Activated naive CD8-positive, alpha-beta T cell treated with anti-CD3 and anti-CD28 coated beads, Interleukin-2, amount 50 U/mL, for 24 hours (primary cell): ENCODE measurements at regions not wholly inside any gene's neighbourhood (a gene's known extent, or its start where the extent isn't known, plus 50 kb on each side); places are given as distances from the start of the nearest gene placed in this dataset.

Source experiments
- ATAC-seq: fragments of 150-1000 bp; cut with Tn5 transposase; one replicate; pipeline ENCODE4 v1.10.0; 2021
- DNase-seq: peaks from one replicate; pipeline ENCODE4 v3.0.0; 2021
- H3K27ac Mint-ChIP-seq: one replicate; pipeline ENCODE4 v1.8.0; 2021; ENCODE audit warnings: mild to moderate bottlenecking, mixed read lengths
- H3K27me3 Mint-ChIP-seq: one replicate; pipeline ENCODE4 v1.8.0; 2021; ENCODE audit warnings: mixed read lengths
- H3K36me3 Mint-ChIP-seq: one replicate; pipeline ENCODE4 v1.8.0; 2021; ENCODE audit warnings: low read depth, mixed read lengths
- H3K4me1 Mint-ChIP-seq: one replicate; pipeline ENCODE4 v1.8.0; 2021; ENCODE audit warnings: mixed read lengths
- H3K4me3 Mint-ChIP-seq: one replicate; pipeline ENCODE4 v1.8.0; 2021; ENCODE audit warnings: mild to moderate bottlenecking, moderate library complexity, mixed read lengths
- H3K9me3 Mint-ChIP-seq: one replicate; pipeline ENCODE4 v1.8.0; 2021; ENCODE audit warnings: mixed read lengths

GRCh38 chr16:26673011-26673410, 393.7 kb upstream of the C16orf82 start:
- H3K9me3 Mint-ChIP-seq, result peaks cover 31% of the 10 kb centered on the region
- no peak for DNase-seq

GRCh38 chr16:26680671-26681070, 386.1 kb upstream of the C16orf82 start:
- ATAC-seq (no peak), DNase-seq (no peak)
- H3K27ac Mint-ChIP-seq, result no peak overlapping the region
- H3K36me3 Mint-ChIP-seq, result no peaks in the 10 kb centered on the region
- peaks cover 3% of the 10 kb centered on the region for H3K27me3 Mint-ChIP-seq
- no peaks in the 10 kb centered on the region for H3K4me1 Mint-ChIP-seq
- H3K4me3 Mint-ChIP-seq, result no peak overlapping the region
- H3K9me3 Mint-ChIP-seq, result no peaks in the 10 kb centered on the region

More at GRCh38 chr16:26673011-26673410, 393.7 kb upstream of the C16orf82 start:
- no peak for ATAC-seq
- H3K4me1 Mint-ChIP-seq, result peaks cover 23% of the 10 kb centered on the region
- no peak overlapping the region for H3K27ac Mint-ChIP-seq
- H3K36me3 Mint-ChIP-seq, result peaks cover 1% of the 10 kb centered on the region
- no peak overlapping the region for H3K4me3 Mint-ChIP-seq
- H3K27me3 Mint-ChIP-seq, result peaks cover 4% of the 10 kb centered on the region

GRCh38 chr16:26688105-26688504, 378.6 kb upstream of the C16orf82 start:
- ATAC-seq (no peak), DNase-seq (no peak)
- peaks cover 14% of the 10 kb centered on the region for H3K27me3 Mint-ChIP-seq
- no peaks in the 10 kb centered on the region for H3K4me1 Mint-ChIP-seq
- H3K4me3 Mint-ChIP-seq, result no peak overlapping the region
- no peaks in the 10 kb centered on the region for H3K36me3 Mint-ChIP-seq
- no peaks in the 10 kb centered on the region for H3K9me3 Mint-ChIP-seq
- H3K27ac Mint-ChIP-seq, result no peak overlapping the region

GRCh38 chr16:26688699-26689098, 378.0 kb upstream of the C16orf82 start:
- Mint-ChIP-seq H3K27me3 (peaks cover 14% of the 10 kb centered on the region), H3K9me3 (no peaks in the 10 kb centered on the region), H3K27ac (no peak overlapping the region), H3K4me1 (no peaks in the 10 kb centered on the region), H3K36me3 (no peaks in the 10 kb centered on the region), H3K4me3 (no peak overlapping the region)
- ATAC-seq, result no peak
- no peak for DNase-seq

- H3K27me3 Mint-ChIP-seq, result peaks cover 11% of the 10 kb centered on the region
- no peaks in the 10 kb centered on the region for H3K4me1 Mint-ChIP-seq
- H3K36me3 Mint-ChIP-seq, result no peaks in the 10 kb centered on the region
- H3K27ac Mint-ChIP-seq, result no peak overlapping the region
- H3K4me3 Mint-ChIP-seq, result no peak overlapping the region
- H3K9me3 Mint-ChIP-seq, result no peaks in the 10 kb centered on the region
- ATAC-seq (no peak), DNase-seq (no peak)
Measured at GRCh38 chr16:26692658-26693057, 374.1 kb upstream of the C16orf82 start.

DNA sequence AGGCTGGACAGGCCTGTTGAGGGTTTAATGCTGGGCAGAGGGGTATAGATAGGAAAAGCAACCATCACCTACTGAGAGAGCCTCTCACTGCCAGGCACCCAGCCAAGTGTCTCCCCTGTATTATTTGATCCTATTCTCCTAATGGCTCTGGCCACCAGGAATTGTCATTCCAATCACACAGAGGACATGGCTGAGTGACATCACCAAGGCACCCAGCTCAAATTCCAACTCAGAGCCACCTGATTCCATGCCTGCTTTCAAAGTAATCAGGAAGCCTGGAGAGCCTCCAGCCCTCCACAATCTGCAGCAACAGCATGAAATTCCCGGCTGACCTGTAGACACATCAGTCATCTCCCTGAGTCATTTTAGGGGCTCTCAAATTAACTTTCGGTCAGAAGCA, 368.9 kb upstream of the C16orf82 start:
- Mint-ChIP-seq H3K27ac (no peak overlapping the region), H3K9me3 (peaks cover 12% of the 10 kb centered on the region), H3K36me3 (no peaks in the 10 kb centered on the region), H3K27me3 (peaks cover 5% of the 10 kb centered on the region), H3K4me1 (no peaks in the 10 kb centered on the region), H3K4me3 (no peak overlapping the region)
- DNase-seq (no peak), ATAC-seq (no peak)

DNA sequence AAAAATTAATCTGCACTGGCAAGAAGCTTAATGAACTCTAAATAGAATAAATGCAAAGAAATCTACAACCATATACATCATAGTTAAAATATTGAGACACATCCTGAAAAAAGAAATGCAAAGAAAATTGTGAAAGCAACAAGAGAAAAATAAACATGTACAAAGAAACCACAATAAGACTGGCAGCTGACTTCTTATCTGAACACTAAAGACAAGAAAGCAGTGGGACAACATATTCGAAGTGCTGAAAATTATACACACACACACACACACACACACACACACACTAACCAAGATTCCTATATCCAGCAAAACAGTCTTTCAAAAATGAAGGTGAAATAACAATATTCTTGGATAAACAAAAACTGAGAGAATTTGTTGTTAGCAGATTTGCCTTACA, 366.5 kb upstream of the C16orf82 start:
- Mint-ChIP-seq H3K36me3 (no peaks in the 10 kb centered on the region), H3K9me3 (peaks cover 12% of the 10 kb centered on the region), H3K27me3 (peaks cover 9% of the 10 kb centered on the region), H3K27ac (no peak overlapping the region), H3K4me1 (no peaks in the 10 kb centered on the region), H3K4me3 (no peak overlapping the region)
- ATAC-seq (no peak), DNase-seq (no peak)

DNA sequence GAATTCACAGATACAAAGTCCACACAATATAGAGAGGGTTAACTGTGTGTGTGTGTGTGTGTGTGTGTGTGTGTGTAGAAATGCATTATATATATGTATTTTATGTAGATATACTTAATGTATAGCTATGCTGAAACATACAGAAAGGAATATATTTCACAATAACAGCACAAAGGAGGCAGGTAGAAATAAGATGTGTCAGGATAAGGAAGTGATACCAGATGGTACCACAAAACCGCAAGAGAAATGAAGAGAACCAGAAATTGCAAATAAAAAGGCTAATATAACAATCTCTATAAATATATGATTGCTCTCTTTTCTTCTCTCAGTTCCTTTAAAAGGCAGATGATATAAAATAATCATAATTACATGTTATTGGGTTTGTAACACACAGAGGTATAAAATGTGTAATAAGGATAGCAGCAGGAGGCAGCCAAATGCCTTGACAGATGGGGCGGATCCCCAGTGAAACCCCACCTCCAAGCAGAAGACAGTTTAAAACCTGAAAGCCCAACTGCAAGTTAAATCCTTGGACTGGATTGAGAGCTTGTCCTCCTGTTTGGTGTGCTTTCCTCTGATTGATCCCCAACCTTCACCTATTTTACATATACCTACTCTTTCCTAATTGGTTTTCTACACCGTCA, 365.4 kb upstream of the C16orf82 start:
- ATAC-seq, result no peak
- no peak for DNase-seq
- Mint-ChIP-seq H3K36me3 (no peaks in the 10 kb centered on the region), H3K27me3 (peaks cover 9% of the 10 kb centered on the region), H3K27ac (no peak overlapping the region), H3K4me1 (no peaks in the 10 kb centered on the region), H3K4me3 (no peak overlapping the region), H3K9me3 (peaks cover 12% of the 10 kb centered on the region)

DNA sequence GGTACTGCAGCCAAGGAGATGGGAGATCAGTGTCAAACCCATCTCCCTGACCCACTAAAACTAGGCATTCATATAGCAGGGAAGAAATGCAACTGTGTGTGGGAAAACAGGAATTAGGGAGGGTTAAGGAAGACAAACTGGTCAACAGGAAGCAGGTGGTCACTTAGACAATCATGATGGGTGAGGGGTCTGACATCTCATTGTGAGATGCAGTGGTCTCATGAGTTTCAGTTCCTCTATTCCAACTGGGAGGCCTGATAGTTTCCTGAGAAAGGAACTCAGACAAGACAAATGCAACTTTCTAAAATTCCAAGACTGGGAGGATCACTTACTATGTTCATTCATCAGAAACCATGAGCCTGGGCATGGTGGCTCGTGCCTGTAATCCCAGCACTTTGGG, 361.4 kb upstream of the C16orf82 start:
- Mint-ChIP-seq H3K9me3 (peaks cover 6% of the 10 kb centered on the region), H3K27ac (no peak overlapping the region), H3K27me3 (peaks cover 16% of the 10 kb centered on the region), H3K4me1 (no peaks in the 10 kb centered on the region), H3K4me3 (no peak overlapping the region), H3K36me3 (no peaks in the 10 kb centered on the region)
- ATAC-seq (no peak), DNase-seq (no peak)

DNA sequence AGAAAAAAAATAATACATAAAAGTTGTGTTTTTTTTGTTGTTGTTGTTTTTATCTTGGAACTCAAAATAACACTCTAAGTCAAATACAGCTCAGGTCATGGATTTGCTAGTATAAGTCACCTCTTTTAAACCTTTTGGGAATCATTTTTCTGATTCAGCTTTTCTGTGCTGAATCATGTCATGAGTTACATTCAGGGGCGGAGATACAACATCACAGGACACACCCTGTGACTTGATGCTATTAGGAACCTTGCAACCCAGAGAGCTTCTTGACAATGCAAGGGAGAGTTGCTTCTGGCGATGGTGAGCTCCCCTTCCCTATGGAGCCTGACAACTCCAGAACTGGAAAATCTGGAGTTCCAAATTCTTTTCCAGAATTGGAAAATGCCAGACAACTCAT, 358.3 kb upstream of the C16orf82 start:
- DNase-seq (no peak), ATAC-seq (no peak)
- H3K4me3 Mint-ChIP-seq, result no peak overlapping the region
- no peaks in the 10 kb centered on the region for H3K4me1 Mint-ChIP-seq
- no peaks in the 10 kb centered on the region for H3K36me3 Mint-ChIP-seq
- H3K27ac Mint-ChIP-seq, result no peak overlapping the region
- peaks cover 15% of the 10 kb centered on the region for H3K27me3 Mint-ChIP-seq
- H3K9me3 Mint-ChIP-seq, result peaks cover 5% of the 10 kb centered on the region

DNA sequence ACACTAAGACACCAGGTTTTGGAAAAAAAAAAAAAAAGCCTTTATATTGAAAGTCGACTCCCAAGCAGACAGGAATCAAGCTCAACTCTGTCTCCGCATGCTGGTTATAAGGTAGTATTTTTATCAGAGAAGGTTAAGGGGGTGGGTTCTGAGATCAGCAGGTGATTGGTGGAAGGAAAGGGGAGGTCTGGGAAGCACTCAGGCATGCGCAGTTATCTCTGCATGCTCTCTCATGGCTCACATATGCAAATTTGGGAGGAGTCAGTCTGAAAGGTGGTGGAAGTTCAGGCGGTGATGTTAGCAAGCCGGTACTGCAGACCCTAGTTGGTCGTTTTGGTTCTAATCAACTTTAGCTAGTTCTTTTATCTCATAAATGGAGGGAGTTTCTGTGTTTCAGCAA, 357.6 kb upstream of the C16orf82 start:
- Mint-ChIP-seq H3K4me1 (no peaks in the 10 kb centered on the region), H3K4me3 (no peak overlapping the region), H3K36me3 (no peaks in the 10 kb centered on the region), H3K9me3 (peaks cover 5% of the 10 kb centered on the region), H3K27me3 (peaks cover 15% of the 10 kb centered on the region), H3K27ac (no peak overlapping the region)
- DNase-seq (no peak), ATAC-seq (no peak)

DNA sequence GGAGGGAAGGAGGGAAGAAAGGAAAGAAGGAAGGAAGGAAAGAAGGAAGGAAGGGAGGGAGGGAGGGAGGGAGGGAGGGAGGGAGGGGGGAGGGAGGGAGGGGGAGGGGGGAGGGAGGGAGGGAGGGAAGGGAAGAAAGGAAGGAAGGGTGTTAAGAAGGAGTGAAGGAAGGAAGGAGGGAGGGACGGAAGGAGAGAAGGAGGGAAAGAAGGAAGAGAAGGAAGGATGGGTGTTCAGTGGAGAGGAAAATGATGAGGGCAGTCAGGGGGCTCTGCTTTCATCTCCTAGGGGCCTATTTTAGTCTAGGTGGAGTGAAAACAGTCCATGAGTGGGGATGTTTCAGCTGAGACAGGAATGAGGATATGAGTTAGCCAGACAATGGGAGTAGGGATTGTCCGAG, 357.0 kb upstream of the C16orf82 start:
- Mint-ChIP-seq H3K9me3 (peaks cover 5% of the 10 kb centered on the region), H3K27me3 (peaks cover 11% of the 10 kb centered on the region), H3K27ac (no peak overlapping the region), H3K36me3 (no peaks in the 10 kb centered on the region), H3K4me1 (no peaks in the 10 kb centered on the region), H3K4me3 (no peak overlapping the region)
- no peak for DNase-seq
- ATAC-seq, result no peak

- no peak overlapping the region for H3K27ac Mint-ChIP-seq
- ATAC-seq, result no peak
- H3K27me3 Mint-ChIP-seq, result peaks cover 11% of the 10 kb centered on the region
- H3K4me1 Mint-ChIP-seq, result no peaks in the 10 kb centered on the region
- peaks cover 5% of the 10 kb centered on the region for H3K9me3 Mint-ChIP-seq
- no peak for DNase-seq
- H3K4me3 Mint-ChIP-seq, result no peak overlapping the region
- H3K36me3 Mint-ChIP-seq, result no peaks in the 10 kb centered on the region
Measured at GRCh38 chr16:26710450-26710849, 356.3 kb upstream of the C16orf82 start.

DNA sequence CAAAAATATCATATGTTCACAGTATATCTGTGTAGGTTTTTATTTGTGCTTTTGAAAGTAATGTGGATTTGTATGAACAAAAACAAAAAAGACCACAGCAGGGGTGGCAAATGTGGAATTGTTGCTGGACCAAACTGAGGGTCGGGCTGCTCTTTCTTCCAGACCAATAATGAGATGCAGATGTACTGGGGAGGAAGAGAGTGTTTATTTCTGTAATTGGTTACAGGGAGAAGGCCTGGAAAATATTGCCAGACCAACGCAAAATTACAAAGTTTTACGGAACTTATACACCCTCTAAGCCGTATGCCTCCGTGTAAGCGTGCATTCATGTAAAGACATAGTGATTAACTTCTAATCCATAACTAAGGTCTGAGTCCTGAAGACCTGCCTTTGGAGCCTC, 353.9 kb upstream of the C16orf82 start:
- Mint-ChIP-seq H3K27me3 (peaks cover 7% of the 10 kb centered on the region), H3K9me3 (peaks cover 5% of the 10 kb centered on the region), H3K4me3 (no peak overlapping the region), H3K36me3 (no peaks in the 10 kb centered on the region), H3K4me1 (no peaks in the 10 kb centered on the region), H3K27ac (no peak overlapping the region)
- DNase-seq, result no peak
- ATAC-seq, result no peak

DNA sequence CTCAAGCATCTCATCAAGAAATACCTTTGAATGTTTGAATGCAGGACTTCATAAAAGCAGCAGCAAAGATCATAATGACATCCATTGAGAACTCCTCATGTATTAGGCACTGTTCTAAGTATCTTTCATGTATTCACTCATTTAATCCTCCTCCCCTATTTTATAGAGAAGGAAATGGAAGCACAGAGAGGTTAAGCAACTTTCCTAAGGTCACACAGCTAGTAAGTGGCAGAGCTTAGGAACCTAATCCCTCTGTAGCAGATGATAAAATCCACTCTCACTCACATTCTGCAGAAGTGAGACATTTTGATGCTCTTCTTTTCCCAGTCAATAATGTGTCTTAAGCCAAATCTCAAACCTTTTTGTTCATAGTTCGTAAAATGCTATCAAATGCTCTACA, 350.8 kb upstream of the C16orf82 start:
- H3K27me3 Mint-ChIP-seq, result peaks cover 6% of the 10 kb centered on the region

GRCh38 chr16:26717826-26718225, 348.9 kb upstream of the C16orf82 start:
- Mint-ChIP-seq H3K4me1 (no peaks in the 10 kb centered on the region), H3K36me3 (no peaks in the 10 kb centered on the region), H3K27ac (no peak overlapping the region), H3K27me3 (peaks cover 7% of the 10 kb centered on the region), H3K4me3 (no peak overlapping the region), H3K9me3 (no peaks in the 10 kb centered on the region)
- ATAC-seq (no peak), DNase-seq (no peak)

More for the DNA sequence above, 350.8 kb upstream of the C16orf82 start:
- H3K4me1 Mint-ChIP-seq, result no peaks in the 10 kb centered on the region
- DNase-seq, result no peak
- H3K9me3 Mint-ChIP-seq, result no peaks in the 10 kb centered on the region
- H3K4me3 Mint-ChIP-seq, result no peak overlapping the region
- no peaks in the 10 kb centered on the region for H3K36me3 Mint-ChIP-seq
- no peak for ATAC-seq
- no peak overlapping the region for H3K27ac Mint-ChIP-seq
